MM.1S (cell line): ENCODE measurements at regions not wholly inside any gene's neighbourhood (a gene's known extent, or its start where the extent isn't known, plus 50 kb on each side); places are given as distances from the start of the nearest gene placed in this dataset.
"Not testable (repeated sequence)": the region's sequence is repeated elsewhere in the genome, so short reads cannot be mapped to it uniquely, and the experiment has no call there.

ENCODE experiments used
- DNase-seq: peaks from one replicate; pipeline ENCODE4 v3.0.0-alpha.2; 2015
- H2AFZ ChIP-seq: fragments of 300-600 bp; sonication (generic); 2 replicates; pipeline ENCODE4 v1.6.0; 2016; ENCODE audit warnings: antibody characterized with exemption, low read length
- H3F3A ChIP-seq: fragments of 300-600 bp; sonication (generic); 2 replicates; pipeline ENCODE4 v1.6.1; 2016; ENCODE audit warnings: mild to moderate bottlenecking, antibody characterized with exemption, low read length, moderate library complexity, mixed read lengths; ENCODE audit not compliant: insufficient read depth
- H3K27ac ChIP-seq: fragments of 300-600 bp; sonication (generic); 2 replicates; pipeline ENCODE4 v1.5.1; 2016; ENCODE audit warnings: mild to moderate bottlenecking, low read length
- H3K27me3 ChIP-seq: fragments of 300-600 bp; sonication (generic); replicated peaks from 2 replicates; pipeline ENCODE4 v1.6.0; 2016; ENCODE audit warnings: low read length; ENCODE audit not compliant: insufficient read depth
- H3K36me3 ChIP-seq: fragments of 300-600 bp; sonication (generic); replicated peaks from 2 replicates; pipeline ENCODE4 v1.6.1; 2016; ENCODE audit warnings: mild to moderate bottlenecking, low read length, mixed read lengths; ENCODE audit not compliant: insufficient read depth
- H3K4me1 ChIP-seq: fragments of 300-600 bp; sonication (generic); 2 replicates; pipeline ENCODE4 v1.6.1; 2016; ENCODE audit warnings: low read length, mixed read lengths
- H3K4me2 ChIP-seq: fragments of 300-600 bp; sonication (generic); 2 replicates; pipeline ENCODE4 v1.6.0; 2016; ENCODE audit warnings: low read depth, low read length
- H3K4me3 ChIP-seq: fragments of 300-600 bp; sonication (generic); 2 replicates; pipeline ENCODE4 v1.5.1; 2016; ENCODE audit warnings: low read length, mixed read lengths
- H3K79me2 ChIP-seq: fragments of 300-600 bp; sonication (generic); 2 replicates; pipeline ENCODE4 v1.6.1; 2016; ENCODE audit warnings: mixed run types, low read length, mixed read lengths
- H3K9ac ChIP-seq: fragments of 300-600 bp; sonication (generic); 2 replicates; pipeline ENCODE4 v1.6.1; 2016; ENCODE audit warnings: low read length, mixed read lengths
- H3K9me2 ChIP-seq: fragments of 300-600 bp; sonication (generic); replicated peaks from 2 replicates; pipeline ENCODE4 v1.6.1; 2016; ENCODE audit warnings: mild to moderate bottlenecking, low read length, mixed read lengths; ENCODE audit not compliant: insufficient read depth
- H3K9me3 ChIP-seq: fragments of 300-600 bp; sonication (generic); replicated peaks from 2 replicates; pipeline ENCODE4 v1.6.1; 2016; ENCODE audit warnings: mild to moderate bottlenecking, low read length, mixed read lengths; ENCODE audit not compliant: insufficient read depth
- H4K20me1 ChIP-seq: fragments of 300-600 bp; sonication (generic); 2 replicates; pipeline ENCODE4 v1.6.1; 2016; ENCODE audit warnings: mild to moderate bottlenecking, low read length, moderate library complexity, mixed read lengths; ENCODE audit not compliant: insufficient read depth
- EZH2 ChIP-seq: fragments of 300-600 bp; sonication (generic); optimal IDR thresholded peaks from 2 replicates; pipeline ENCODE3; 2017; ENCODE audit warnings: low read depth, mild to moderate bottlenecking, antibody characterized with exemption, low read length, mixed read lengths
- EZH2phosphoT487 ChIP-seq: fragments of 300-600 bp; sonication (generic); IDR thresholded peaks from 2 replicates; pipeline ENCODE4 v1.6.1; 2018; ENCODE audit warnings: antibody characterized with exemption, low read length
- TF ChIP-seq, protein P1 (sequence below): fragments of 300-600 bp; sonication (generic); IDR thresholded peaks from 2 replicates; pipeline ENCODE4 v1.5.1; 2016; ENCODE audit warnings: antibody characterized with exemption, low read length, mixed read lengths

- no peaks in the 10 kb centered on the region for H3F3A ChIP-seq
- TF ChIP-seq, protein P1, sequence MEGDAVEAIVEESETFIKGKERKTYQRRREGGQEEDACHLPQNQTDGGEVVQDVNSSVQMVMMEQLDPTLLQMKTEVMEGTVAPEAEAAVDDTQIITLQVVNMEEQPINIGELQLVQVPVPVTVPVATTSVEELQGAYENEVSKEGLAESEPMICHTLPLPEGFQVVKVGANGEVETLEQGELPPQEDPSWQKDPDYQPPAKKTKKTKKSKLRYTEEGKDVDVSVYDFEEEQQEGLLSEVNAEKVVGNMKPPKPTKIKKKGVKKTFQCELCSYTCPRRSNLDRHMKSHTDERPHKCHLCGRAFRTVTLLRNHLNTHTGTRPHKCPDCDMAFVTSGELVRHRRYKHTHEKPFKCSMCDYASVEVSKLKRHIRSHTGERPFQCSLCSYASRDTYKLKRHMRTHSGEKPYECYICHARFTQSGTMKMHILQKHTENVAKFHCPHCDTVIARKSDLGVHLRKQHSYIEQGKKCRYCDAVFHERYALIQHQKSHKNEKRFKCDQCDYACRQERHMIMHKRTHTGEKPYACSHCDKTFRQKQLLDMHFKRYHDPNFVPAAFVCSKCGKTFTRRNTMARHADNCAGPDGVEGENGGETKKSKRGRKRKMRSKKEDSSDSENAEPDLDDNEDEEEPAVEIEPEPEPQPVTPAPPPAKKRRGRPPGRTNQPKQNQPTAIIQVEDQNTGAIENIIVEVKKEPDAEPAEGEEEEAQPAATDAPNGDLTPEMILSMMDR, result no peak
- no peak for TF ChIP-seq EZH2
- no peak for TF ChIP-seq EZH2phosphoT487
- H4K20me1 ChIP-seq, result no peaks in the 10 kb centered on the region
- DNase-seq, result peak; percentile 25
- H3K79me2 ChIP-seq, result no peaks in the 10 kb centered on the region
- no peaks in the 10 kb centered on the region for H3K27me3 ChIP-seq
- H2AFZ ChIP-seq, result 0 out of 2 replicates have a peak overlapping the region, but pooled peaks have one; percentile 46
- H3K4me3 ChIP-seq, result no peak overlapping the region
- no peak overlapping the region for H3K9ac ChIP-seq
- H3K36me3 ChIP-seq, result no peaks in the 10 kb centered on the region
- no peaks in the 10 kb centered on the region for H3K9me2 ChIP-seq
- H3K4me2 ChIP-seq, result peak overlapping the region; percentile 23; the same call in 1 of the 2 replicates
- no peaks in the 10 kb centered on the region for H3K9me3 ChIP-seq
- H3K27ac ChIP-seq, result no peak overlapping the region
- no peaks in the 10 kb centered on the region for H3K4me1 ChIP-seq
Measured at GRCh38 chr6:8939615-8940014, 504.3 kb upstream of the SLC35B3 start.

DNA sequence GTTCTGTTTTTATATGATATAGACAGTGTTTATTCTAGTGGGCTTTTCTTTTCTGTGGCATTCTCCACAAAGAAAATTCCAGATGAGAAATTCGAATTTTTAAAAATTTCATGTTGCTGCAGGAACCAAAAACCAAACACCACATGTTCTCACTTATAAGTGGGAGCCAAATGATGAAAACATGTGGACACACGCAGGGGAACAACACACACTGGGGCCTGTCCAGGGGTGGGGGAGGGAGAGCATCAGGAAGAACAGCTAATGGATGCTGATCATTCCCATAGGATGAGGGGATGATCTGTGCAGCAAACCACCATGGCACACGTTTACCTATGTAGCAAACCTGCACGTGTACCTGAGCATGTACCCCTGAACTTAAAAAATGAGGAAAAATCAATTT lies 499.0 kb upstream of the SLC35B3 start:
- no peaks in the 10 kb centered on the region for H3K4me1 ChIP-seq
- no peak overlapping the region for H3K4me3 ChIP-seq
- no peaks in the 10 kb centered on the region for H3K9me3 ChIP-seq
- H3K4me2 ChIP-seq, result no peak overlapping the region
- no peaks in the 10 kb centered on the region for H3K27me3 ChIP-seq
- no peak overlapping the region for H2AFZ ChIP-seq
- no peak for DNase-seq
- no peaks in the 10 kb centered on the region for H3F3A ChIP-seq
- H3K79me2 ChIP-seq, result no peaks in the 10 kb centered on the region
- H3K27ac ChIP-seq, result no peak overlapping the region
- H3K9me2 ChIP-seq, result no peaks in the 10 kb centered on the region
- H3K9ac ChIP-seq, result no peak overlapping the region
- TF ChIP-seq, protein P1, result no peak
- TF ChIP-seq EZH2 (no peak), EZH2phosphoT487 (no peak)
- no peaks in the 10 kb centered on the region for H3K36me3 ChIP-seq
- no peaks in the 10 kb centered on the region for H4K20me1 ChIP-seq

GRCh38 chr6:8930009-8930408 lies 494.7 kb upstream of the SLC35B3 start:
- Histone ChIP-seq H3K27me3 (no peaks in the 10 kb centered on the region), H3F3A (no peaks in the 10 kb centered on the region), H3K9me3 (no peaks in the 10 kb centered on the region), H3K9ac (no peak overlapping the region), H2AFZ (no peak overlapping the region), H3K9me2 (no peaks in the 10 kb centered on the region), H3K4me2 (no peak overlapping the region), H3K4me3 (no peak overlapping the region), H3K4me1 (no peaks in the 10 kb centered on the region), H3K79me2 (no peaks in the 10 kb centered on the region), H4K20me1 (no peaks in the 10 kb centered on the region), H3K36me3 (no peaks in the 10 kb centered on the region), H3K27ac (no peak overlapping the region)
- DNase-seq, result no peak
- TF ChIP-seq, protein P1, result no peak
- TF ChIP-seq EZH2, result no peak
- no peak for TF ChIP-seq EZH2phosphoT487

DNA sequence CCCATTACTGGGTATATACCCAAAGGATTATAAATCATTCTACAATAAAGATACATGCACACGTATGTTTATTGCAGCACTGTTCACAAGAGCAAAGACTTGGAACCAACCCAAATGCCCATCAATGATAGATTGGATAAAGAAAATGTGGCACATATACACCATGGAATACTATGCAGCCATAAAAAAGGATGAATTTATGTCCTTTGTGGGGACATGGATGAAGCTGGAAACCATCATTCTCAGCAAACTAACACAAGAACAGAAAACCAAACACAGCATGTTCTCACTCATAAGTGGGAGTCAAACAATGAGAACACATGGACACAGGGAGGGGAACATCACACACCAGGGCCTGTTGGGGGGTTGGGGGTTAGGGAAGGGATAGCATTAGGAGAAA lies 484.9 kb upstream of the SLC35B3 start:
- H3K4me2 ChIP-seq, DNase-seq, H3K9me3 ChIP-seq, H4K20me1 ChIP-seq, H3K4me1 ChIP-seq, H3K9me2 ChIP-seq, H3K79me2 ChIP-seq, H3K27me3 ChIP-seq, H2AFZ ChIP-seq, H3F3A ChIP-seq, H3K9ac ChIP-seq, H3K27ac ChIP-seq, H3K4me3 ChIP-seq, H3K36me3 ChIP-seq: not testable (repeated sequence)
